CD4-positive, alpha-beta T cell (primary cell): ENCODE measurements at regions not wholly inside any gene's neighbourhood (a gene's known extent, or its start where the extent isn't known, plus 50 kb on each side); places are given as distances from the start of the nearest gene placed in this dataset.

Source experiments
- ATAC-seq: fragments of 200-7000 bp; cut with Tn5 transposase; one replicate; pipeline ENCODE4 v1.10.0; 2022; ENCODE audit warnings: mild to moderate bottlenecking; ENCODE audit not compliant: poor library complexity
- CTCF ChIA-PET: fragments of 350-600 bp; sonication (Branson Sonifier 250); formaldehyde crosslinking; loops from one replicate; lab custom pipeline; 2021; ENCODE audit warnings: antibody characterized with exemption, inconsistent platforms; lab: Charles Lee
- POLR2A ChIA-PET: fragments of 350-600 bp; sonication (Branson Sonifier 250); formaldehyde crosslinking; loops from one replicate; lab custom pipeline; 2021; ENCODE audit warnings: antibody characterized with exemption, inconsistent platforms; lab: Charles Lee
- DNase-seq, 14 experiments: peaks; one replicate each; pipeline ENCODE4 v3.0.0-alpha.2; 2013 to 2020; ENCODE audit warnings: mixed read lengths in 2 of 14
- H3K27ac ChIP-seq, 2 donors: one replicate each; pipeline versions ENCODE4 v1.5.1 to v1.7.0; 2013; ENCODE audit warnings: low read length in 2 of 2, low read depth in 1 of 2, mild to moderate bottlenecking in 1 of 2
- H3K27me3 ChIP-seq, 2 experiments: 1 replicate in 1 of 2; 2 replicates in 1 of 2; pipeline versions ENCODE4 v1.6.1 to v1.7.0; 2013; ENCODE audit warnings: low read length in 2 of 2, control low read depth in 1 of 2, mild to moderate bottlenecking in 1 of 2, moderate library complexity in 1 of 2; ENCODE audit not compliant: insufficient read depth in 2 of 2, control insufficient read depth in 1 of 2
- H3K36me3 ChIP-seq: one replicate; pipeline ENCODE4 v1.6.1; 2013; ENCODE audit warnings: low read length, control low read depth; ENCODE audit not compliant: insufficient read depth
- H3K4me1 ChIP-seq: one replicate; pipeline ENCODE4 v1.6.1; 2013; ENCODE audit warnings: low read length, control low read depth; ENCODE audit not compliant: insufficient read depth
- H3K4me3 ChIP-seq: one replicate; pipeline ENCODE4 v1.5.1; 2013; ENCODE audit warnings: mild to moderate bottlenecking, low read length, moderate library complexity
- H3K9me3 ChIP-seq, 2 experiments: 1 replicate in 1 of 2; 2 replicates in 1 of 2; pipeline versions ENCODE4 v1.6.1 to v1.7.0; 2013; ENCODE audit warnings: low read length in 2 of 2, mild to moderate bottlenecking in 2 of 2, control low read depth in 1 of 2, moderate library complexity in 1 of 2; ENCODE audit not compliant: control insufficient read depth in 1 of 2, insufficient read depth in 1 of 2
- H3K27ac Mint-ChIP-seq: one replicate; pipeline ENCODE4 v1.8.0; 2020; ENCODE audit warnings: mixed read lengths
- H3K27me3 Mint-ChIP-seq: one replicate; pipeline ENCODE4 v1.8.0; 2021; ENCODE audit warnings: mixed read lengths
- H3K36me3 Mint-ChIP-seq: one replicate; pipeline ENCODE4 v1.8.0; 2021; ENCODE audit warnings: low read depth, mixed read lengths
- H3K4me1 Mint-ChIP-seq: one replicate; pipeline ENCODE4 v1.8.0; 2021; ENCODE audit warnings: low read depth, mixed read lengths
- H3K4me3 Mint-ChIP-seq: one replicate; pipeline ENCODE4 v1.8.0; 2020; ENCODE audit warnings: mild to moderate bottlenecking, mixed read lengths
- H3K9me3 Mint-ChIP-seq: one replicate; pipeline ENCODE4 v1.8.0; 2020; ENCODE audit warnings: mixed read lengths
- intact Hi-C, 2 experiments: fragments of 100-400 bp; cut with DNase I in 1 of 2; cut with micrococcal nuclease in 1 of 2; formaldehyde crosslinking; loops; one replicate each; pipeline versions ENCODE4 v1.15.1 to v1.9.0; 2023 to 2025; cut with DNase I, micrococcal nuclease
- TF ChIP-seq, protein P1 (sequence below): fragments of 200-600 bp; IDR thresholded peaks from one replicate; pipeline ENCODE4 v1.8.0; 2022; ENCODE audit warnings: antibody characterized with exemption, mild to moderate bottlenecking

DNA sequence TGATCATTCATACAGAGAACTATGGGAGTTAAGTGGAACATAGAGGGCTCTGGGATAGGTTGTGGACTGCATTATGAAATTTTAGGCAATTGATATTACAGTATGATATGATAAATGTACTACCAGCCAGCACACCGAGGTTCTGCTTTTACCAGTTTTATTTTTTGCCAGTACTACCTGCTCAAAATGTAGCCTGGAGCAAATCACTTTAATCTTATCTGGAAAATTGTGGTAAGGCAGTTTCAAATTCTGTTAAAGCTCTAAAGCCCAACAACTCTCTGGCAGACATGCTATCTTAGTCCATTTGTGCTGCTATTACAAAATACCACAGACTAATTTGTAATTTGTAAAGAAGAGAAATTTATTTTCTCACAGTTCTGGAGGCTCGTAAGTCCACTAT is 474.9 kb upstream of the CWC22 start:
- Mint-ChIP-seq H3K9me3 (no peaks in the 10 kb centered on the region), H3K4me3 (no peak overlapping the region), H3K27ac (no peak overlapping the region), H3K27me3 (no peaks in the 10 kb centered on the region), H3K36me3 (no peaks in the 10 kb centered on the region), H3K4me1 (no peaks in the 10 kb centered on the region)
- H3K9me3 ChIP-seq, result no peaks in the 10 kb centered on the region
- CTCF ChIA-PET, result no interaction called here
- no peaks in the 10 kb centered on the region for H3K36me3 ChIP-seq
- intact Hi-C loops, result no loop called here
- TF ChIP-seq, protein P1, sequence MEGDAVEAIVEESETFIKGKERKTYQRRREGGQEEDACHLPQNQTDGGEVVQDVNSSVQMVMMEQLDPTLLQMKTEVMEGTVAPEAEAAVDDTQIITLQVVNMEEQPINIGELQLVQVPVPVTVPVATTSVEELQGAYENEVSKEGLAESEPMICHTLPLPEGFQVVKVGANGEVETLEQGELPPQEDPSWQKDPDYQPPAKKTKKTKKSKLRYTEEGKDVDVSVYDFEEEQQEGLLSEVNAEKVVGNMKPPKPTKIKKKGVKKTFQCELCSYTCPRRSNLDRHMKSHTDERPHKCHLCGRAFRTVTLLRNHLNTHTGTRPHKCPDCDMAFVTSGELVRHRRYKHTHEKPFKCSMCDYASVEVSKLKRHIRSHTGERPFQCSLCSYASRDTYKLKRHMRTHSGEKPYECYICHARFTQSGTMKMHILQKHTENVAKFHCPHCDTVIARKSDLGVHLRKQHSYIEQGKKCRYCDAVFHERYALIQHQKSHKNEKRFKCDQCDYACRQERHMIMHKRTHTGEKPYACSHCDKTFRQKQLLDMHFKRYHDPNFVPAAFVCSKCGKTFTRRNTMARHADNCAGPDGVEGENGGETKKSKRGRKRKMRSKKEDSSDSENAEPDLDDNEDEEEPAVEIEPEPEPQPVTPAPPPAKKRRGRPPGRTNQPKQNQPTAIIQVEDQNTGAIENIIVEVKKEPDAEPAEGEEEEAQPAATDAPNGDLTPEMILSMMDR, result no peak
- H3K27ac ChIP-seq, result no peak overlapping the region
- ATAC-seq, result no peak
- no peak overlapping the region for H3K4me3 ChIP-seq
- no peaks in the 10 kb centered on the region for H3K27me3 ChIP-seq
- DNase-seq, result no peak
- no peaks in the 10 kb centered on the region for H3K4me1 ChIP-seq
- POLR2A ChIA-PET, result no interaction called here

DNA sequence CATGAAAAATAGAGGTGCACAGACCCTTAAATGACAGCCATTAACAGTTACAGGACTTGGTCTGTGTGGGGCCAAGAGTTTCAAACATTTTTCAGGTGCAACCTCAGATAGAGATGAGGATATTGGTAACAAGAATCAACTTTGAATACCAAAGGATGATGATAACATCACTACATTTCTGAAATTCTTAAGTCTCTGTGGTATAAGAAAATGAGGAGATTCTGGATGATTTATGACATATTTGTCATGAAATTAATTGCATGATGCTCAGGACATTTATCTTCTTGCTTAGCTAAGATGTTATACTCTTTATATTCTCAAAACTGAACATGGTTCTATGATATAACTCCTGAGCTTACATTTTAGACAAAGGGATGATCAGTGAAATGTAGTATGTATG is 471.8 kb upstream of the CWC22 start:
- Histone ChIP-seq H3K36me3 (no peaks in the 10 kb centered on the region), H3K27me3 (no peaks in the 10 kb centered on the region), H3K4me1 (no peaks in the 10 kb centered on the region), H3K9me3 (peaks cover 0 to 3% of the 10 kb centered on the region in 2 experiments), H3K4me3 (no peak overlapping the region), H3K27ac (no peak overlapping the region)
- ChIA-PET CTCF (no interaction called here), POLR2A (no interaction called here)
- Mint-ChIP-seq H3K9me3 (no peaks in the 10 kb centered on the region), H3K4me1 (no peaks in the 10 kb centered on the region), H3K4me3 (no peak overlapping the region), H3K36me3 (no peaks in the 10 kb centered on the region), H3K27ac (no peak overlapping the region), H3K27me3 (no peaks in the 10 kb centered on the region)
- DNase-seq, result no peak
- intact Hi-C loops, result no loop called here
- ATAC-seq, result no peak
- TF ChIP-seq, protein P1, result no peak

- Histone ChIP-seq H3K4me1 (no peaks in the 10 kb centered on the region), H3K4me3 (no peak overlapping the region), H3K9me3 (peaks cover 0 to 3% of the 10 kb centered on the region in 2 experiments), H3K27ac (no peak overlapping the region), H3K27me3 (no peaks in the 10 kb centered on the region), H3K36me3 (no peaks in the 10 kb centered on the region)
- Mint-ChIP-seq H3K27ac (no peak overlapping the region), H3K36me3 (no peaks in the 10 kb centered on the region), H3K9me3 (no peaks in the 10 kb centered on the region), H3K4me3 (no peak overlapping the region), H3K4me1 (no peaks in the 10 kb centered on the region), H3K27me3 (no peaks in the 10 kb centered on the region)
- no peak for ATAC-seq
- ChIA-PET POLR2A (no interaction called here), CTCF (no interaction called here)
- DNase-seq, result no peak
- intact Hi-C loops, result no loop called here
- TF ChIP-seq, protein P1, result no peak
Observed at GRCh38 chr2:180474716-180475115, 467.6 kb upstream of the CWC22 start.
